ENCODE measurements at regions not wholly inside any gene's neighbourhood (a gene's known extent, or its start where the extent isn't known, plus 50 kb on each side); places are given as distances from the start of the nearest gene placed in this dataset.
"Not testable (repeated sequence)": the region's sequence is repeated elsewhere in the genome, so short reads cannot be mapped to it uniquely, and the experiment has no call there.

DNA sequence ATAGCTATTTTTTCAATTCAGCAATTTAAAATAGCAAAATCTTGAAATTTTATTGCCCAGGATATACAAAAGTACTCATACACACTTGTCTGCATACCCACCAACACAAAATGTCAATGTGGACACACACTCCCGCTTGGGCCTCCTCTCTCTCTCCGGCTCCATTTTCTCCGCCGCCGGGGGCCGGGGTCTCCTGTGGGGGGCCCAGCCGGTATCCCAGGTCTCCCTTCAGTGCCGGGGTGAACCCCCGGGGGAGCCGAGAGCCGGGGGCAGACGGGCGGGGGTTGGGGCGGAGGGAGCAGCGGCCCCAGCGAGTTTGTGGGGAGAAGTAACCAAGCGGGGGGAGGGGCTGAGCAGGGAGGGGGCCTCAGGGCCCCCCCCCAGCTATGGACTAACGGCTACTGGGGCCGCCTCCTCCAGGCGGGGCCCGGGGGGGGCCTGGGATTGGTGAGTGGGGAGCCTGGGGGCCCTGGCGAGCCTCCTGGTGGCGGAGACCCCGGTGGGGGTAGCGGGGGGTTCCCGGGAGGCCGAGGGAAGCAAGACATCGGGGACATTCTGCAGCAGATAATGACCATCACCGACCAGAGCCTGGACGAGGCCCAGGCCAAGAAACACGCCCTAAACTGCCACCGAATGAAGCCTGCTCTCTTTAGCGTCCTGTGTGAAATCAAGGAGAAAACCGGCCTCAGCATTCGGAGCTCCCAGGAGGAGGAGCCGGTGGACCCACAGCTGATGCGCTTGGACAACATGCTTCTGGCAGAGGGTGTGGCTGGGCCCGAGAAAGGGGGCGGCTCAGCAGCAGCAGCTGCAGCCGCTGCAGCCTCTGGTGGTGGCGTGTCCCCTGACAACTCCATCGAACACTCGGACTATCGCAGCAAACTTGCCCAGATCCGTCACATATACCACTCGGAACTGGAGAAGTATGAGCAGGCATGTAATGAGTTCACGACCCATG is 56.6 kb downstream of the CHST2 start:
- DNase-seq (ENCODE audit: low spot score): not testable (repeated sequence)

- not testable (repeated sequence) for DNase-seq (ENCODE audit: low spot score)
Observed at GRCh38 chr3:143177965-143178364, 58.4 kb downstream of the CHST2 start.

DNA sequence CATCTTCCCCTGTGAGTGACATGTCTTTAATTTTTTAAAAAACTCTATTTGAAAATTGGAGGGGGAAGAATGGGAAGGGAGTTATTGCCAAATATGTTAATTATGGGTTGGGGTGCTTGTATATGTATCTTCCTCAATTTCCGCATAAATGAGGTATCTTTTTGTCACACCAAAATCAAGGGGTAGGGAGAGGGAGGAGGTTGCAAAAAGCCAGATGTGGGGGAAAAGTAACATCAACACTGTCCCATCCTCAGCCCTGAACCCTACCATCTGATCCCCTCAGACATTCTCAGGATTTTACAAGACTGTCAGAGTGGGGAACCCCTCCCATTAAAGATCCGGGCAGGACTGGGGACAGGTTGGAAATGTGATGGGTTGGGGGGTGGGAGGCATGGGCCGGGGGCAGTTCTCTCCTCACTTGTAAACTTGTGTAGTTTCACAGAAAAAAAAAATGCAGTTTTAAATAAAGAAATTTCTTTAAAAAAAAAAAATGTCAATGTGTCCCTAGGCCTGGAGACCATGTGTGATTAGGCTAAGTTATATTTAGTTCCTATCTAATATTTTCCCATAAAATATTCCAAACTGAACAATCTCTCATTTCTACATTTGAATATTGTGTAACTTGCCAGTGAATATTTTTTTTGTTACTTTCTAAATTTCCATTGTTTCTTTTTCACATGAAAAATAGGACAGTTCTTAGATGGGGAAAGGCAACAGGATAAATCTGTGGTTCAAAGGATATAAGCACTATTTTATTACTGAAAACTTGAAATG is 59.4 kb downstream of the CHST2 start:
- not testable (repeated sequence) for DNase-seq (ENCODE audit: low spot score)

GRCh38 chr3:143179603-143180002 is 60.0 kb downstream of the CHST2 start:
- DNase-seq (ENCODE audit: low spot score): no peak

DNA sequence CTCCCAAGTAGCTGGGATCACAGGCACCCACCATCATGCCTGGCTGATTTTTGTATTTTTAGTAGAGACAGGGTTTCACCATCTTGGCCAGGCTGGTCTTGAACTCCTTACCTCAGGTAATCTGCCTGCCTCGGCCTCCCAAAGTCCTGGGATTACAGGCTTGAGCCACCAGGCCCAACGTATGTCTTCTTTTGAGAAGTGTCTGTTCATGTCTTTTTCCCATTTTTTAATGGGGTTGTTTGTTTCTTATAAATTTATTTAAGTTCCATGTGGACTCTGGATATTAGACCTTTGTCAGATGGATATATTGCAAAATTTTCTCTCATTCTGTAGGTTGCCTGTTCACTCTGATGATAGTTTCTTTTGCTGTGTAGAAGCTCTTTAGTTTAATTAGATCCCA is 61.3 kb downstream of the CHST2 start:
- DNase-seq (ENCODE audit: low spot score): not testable (repeated sequence)

GRCh38 chr3:143181977-143182376 is 62.4 kb downstream of the CHST2 start:
- DNase-seq (ENCODE audit: low spot score): not testable (repeated sequence)

DNA sequence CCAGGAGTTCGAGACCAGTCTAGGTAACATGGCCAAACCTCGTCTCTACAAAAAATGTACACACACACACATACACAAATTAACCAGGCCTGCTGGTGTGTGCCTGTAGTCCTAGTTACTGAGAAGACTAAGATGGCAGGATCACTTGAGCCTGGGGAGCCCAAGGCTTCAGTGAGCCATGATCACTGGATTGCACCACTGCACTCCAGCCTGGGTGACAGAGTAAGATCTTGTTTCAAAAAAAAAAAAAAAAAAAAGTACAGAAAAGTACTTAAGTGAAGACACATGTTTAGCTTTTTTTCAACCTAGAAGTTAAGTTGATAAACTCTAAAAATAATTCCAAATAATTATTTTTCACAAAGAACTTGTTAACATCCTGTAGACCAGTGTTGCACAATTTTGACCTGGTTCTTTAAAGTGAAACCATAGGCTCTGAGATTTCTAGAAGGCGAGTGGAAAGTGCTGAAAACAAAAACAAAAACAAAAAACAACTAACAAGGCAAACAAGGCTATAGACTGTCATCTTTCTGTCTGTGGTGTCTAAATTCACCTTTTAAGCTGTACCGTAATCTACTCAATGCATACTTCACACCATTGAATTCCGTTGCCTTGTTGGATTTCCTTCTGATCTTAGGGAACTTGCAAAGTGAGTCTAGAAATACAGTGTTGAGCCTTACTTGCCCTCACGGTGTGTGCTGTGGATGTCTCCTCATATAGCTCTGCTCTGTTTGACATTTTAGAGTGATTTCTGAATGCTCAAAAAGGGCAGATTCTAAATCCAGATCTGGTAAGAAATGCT is 63.5 kb downstream of the CHST2 start:
- no peak for DNase-seq (ENCODE audit: low spot score)

DNA sequence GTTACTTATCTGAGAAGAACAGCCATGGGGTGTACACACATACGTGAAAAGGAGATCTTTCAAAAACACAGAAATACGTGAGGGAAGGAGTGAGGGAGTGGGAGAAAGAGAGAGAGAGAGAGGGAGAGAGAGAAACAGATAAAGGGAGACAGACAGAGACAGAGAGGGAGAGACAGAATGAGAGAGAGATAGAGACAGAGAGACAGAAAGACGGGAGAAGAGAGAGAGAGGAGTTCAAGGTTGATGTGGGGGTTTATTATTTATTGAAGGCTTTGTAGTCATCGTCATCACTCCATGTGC is 64.0 kb downstream of the CHST2 start:
- DNase-seq (ENCODE audit: low spot score): no peak

DNA sequence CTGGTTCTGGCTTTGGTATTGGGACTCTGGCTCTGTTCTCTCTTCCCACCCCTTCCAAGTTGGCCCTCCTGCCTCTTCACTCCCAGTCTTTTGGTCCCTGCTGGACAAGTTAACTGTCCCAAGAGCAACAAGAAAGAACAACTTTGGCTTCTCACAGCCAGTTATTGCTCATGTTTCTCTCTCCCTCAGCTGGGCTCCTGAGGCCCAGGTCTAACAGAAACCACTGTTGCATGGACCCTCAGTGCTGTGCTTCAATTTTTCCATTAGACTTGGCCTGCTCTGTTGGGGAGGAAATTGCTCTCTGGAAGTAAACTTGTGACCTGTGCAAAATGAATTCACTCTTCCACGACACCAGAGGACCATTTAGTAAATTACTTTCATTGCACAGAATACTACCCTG is 64.5 kb downstream of the CHST2 start:
- DNase-seq (ENCODE audit: low spot score): no peak

- no peak for DNase-seq (ENCODE audit: low spot score)
Observed at GRCh38 chr3:143185401-143185800, 65.8 kb downstream of the CHST2 start.

DNA sequence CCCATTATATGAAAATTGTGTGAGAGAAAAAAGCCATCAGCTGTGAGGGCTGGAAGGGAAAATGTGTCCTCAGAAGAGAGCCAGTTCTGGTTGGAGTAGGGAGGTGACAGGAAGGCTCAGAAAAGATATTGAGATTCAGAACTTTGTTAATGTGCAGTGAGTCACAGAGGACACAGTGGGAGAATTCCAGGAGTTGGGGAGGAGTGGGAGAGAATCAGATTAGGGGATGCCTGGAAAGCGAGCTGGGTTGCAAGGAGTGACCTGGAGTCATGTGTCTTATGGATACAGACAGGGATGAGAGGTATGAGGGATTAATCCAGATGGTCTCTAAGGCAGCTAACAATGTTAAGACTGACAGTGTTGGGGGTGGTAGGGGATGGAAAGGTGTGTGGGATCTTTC is 67.5 kb downstream of the CHST2 start:
- no peak for DNase-seq (ENCODE audit: low spot score)

DNA sequence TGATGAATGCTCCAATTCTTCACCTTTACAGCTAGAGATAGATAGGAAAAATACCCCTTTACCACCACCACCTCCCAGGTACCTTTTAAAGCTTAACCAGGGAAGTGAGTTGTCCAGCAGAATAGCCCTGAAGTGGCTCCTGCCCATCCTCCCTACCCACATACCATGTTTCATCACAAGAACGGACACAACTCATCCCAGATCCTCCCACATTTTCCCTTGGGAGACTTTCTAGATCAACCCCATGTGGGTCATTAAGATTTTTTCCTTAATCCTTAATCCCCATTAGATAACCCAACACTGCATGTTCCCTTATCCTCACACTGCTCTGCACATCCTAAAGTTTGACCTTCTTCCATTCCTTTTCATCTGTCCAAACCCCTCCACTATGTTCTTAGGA is 69.3 kb downstream of the CHST2 start:
- no peak for DNase-seq (ENCODE audit: low spot score)

GRCh38 chr3:143190101-143190500 is 70.5 kb downstream of the CHST2 start:
- DNase-seq (ENCODE audit: low spot score): no peak

DNA sequence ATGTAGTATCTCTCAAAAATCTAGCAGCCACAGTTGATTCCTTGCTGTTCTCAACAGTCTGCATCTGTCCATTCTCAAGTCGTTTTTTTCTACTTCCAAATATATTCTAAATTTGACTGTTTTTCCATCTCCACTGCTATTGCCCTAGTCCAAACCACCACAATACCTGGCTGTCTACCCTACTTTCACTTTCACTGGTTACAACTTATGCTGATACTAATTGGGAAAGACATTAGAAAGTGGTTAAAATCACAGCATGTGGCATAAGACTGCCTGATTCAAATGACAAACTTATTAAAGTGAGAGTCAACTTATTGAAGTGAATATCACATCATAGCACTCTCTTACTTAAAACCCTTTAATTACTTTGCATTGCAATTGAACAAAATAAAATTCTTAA is 72.6 kb downstream of the CHST2 start:
- DNase-seq (ENCODE audit: low spot score): no peak

DNA sequence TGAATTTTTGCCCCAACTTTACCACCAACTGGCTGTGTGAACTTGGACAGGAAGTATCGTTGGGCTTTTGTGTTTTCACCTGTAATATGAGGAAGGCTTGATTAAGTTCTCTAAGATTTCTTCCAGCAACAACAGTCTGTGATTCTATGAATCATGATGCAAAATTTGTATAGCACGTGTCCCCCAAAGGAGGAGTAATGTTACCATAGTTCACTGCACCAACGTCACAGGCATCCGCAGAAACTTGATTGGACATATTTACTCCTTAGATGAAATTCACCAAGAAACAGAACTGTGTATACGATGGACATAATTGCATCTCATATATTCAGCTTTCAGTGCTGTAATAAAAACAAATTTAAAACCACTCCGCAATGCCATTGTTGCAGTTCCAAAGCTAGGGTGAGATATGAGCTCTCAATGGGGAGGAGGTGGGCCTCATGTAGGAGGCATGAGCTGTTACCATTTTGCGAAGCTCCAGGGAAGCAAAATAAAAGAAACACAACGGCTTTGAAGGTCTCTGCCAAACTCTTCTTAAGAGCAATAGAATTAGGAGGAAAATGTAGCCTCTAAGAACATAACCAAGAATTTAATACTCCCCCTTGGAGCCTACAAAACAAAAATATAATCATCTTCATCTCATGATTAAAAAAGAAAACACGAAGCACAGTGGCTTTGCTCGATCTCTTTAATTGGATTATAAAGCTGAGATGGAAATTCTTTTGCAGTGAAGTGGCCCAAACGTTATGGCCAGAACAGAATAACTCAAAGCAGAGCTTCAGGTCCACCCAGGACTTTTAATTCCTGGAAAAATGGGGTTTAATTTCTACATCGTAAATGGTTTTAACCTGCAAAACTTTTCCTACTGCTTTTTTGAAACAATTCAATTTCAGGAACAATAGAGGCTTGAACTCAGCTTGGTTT is 80.7 kb downstream of the CHST2 start:
- no peak for DNase-seq (ENCODE audit: low spot score)

GRCh38 chr3:143201045-143201444 is 81.5 kb downstream of the CHST2 start:
- DNase-seq (ENCODE audit: low spot score): no peak

- DNase-seq (ENCODE audit: low spot score): no peak
Observed at GRCh38 chr3:143201870-143202752, 82.5 kb downstream of the CHST2 start.

DNA sequence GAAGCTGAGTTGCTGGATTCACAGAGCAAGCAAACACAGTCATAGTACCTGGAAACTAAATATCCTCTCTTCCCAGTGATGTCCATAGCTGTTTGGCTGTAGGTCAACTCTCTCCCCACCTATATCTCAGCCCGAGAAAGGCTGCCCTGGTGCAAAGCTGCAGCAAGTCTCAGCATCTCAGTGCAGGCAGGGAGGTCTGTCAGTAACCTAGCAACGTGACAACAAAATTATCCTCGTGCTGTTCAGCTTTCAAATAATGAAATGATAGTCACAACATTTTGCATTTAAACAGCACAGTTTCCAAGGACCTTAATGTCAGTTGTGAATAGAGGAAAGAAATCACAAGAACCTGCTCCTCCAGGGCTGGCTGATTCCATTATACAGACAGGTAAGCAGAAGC is 83.6 kb downstream of the CHST2 start:
- no peak for DNase-seq (ENCODE audit: low spot score)

- DNase-seq (ENCODE audit: low spot score): no peak
Observed at GRCh38 chr3:143203848-143204247, 84.3 kb downstream of the CHST2 start.

DNA sequence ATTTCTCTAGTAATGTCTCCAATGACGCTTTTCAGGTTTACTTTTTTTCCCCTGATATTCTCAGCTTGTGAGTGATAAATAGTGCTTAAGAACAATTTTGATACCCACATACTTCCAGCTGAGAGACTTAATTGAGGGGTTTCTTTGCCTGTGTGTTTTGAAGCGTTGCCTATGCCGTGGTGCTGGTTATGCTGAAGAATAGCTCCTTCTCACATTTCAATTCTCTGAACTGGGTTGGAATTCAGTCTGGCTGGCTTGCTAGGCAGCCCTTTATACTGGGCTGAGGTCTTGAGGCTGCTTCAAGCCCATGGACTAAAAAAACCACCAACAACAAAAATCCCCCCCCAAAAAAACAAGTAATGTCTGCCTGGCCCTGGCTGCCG is 87.4 kb downstream of the CHST2 start:
- no peak for DNase-seq (ENCODE audit: low spot score)

Data from germinal center (tissue), 1 donor.